D341Med (cell line): ENCODE measurements at regions not wholly inside any gene's neighbourhood (a gene's known extent, or its start where the extent isn't known, plus 50 kb on each side); places are given as distances from the start of the nearest gene placed in this dataset.

Source experiments
- DNase-seq: peaks from one replicate; pipeline ENCODE4 v3.0.0; 2012; ENCODE audit warnings: low spot score

DNA sequence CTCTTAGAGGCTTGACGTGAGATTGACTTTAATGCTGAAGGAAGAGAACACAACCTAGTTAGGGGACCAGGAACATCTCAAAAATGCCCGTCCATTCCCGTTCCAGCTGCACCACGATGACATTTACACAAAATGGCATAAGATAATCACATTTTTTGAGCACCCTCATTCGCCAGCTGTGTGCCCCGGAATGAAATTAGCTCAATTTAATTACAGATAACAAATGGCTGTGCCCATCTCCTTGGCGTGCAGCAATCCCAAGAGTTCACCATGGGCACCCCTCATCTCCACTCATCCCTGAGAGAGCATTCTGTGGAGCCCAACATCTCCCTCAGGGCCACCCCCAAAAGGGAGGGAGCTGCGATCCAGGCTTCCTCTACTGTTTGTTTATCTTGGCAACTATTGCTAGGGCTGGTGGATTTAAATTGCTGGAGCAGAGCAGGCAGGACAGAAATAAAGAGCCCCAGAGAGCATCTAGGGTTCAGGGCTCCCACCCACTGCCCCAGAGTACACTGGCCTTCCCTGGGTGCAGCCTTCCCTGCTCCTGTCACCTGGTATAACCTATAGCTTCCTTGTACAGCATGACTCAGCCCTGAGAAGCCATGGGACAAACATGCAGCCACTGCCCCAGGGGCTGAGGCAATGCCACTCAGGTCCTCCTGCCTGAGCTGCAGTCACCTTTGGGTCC, 263.5 kb downstream of the ZEB1 start:
- no peak for DNase-seq

DNA sequence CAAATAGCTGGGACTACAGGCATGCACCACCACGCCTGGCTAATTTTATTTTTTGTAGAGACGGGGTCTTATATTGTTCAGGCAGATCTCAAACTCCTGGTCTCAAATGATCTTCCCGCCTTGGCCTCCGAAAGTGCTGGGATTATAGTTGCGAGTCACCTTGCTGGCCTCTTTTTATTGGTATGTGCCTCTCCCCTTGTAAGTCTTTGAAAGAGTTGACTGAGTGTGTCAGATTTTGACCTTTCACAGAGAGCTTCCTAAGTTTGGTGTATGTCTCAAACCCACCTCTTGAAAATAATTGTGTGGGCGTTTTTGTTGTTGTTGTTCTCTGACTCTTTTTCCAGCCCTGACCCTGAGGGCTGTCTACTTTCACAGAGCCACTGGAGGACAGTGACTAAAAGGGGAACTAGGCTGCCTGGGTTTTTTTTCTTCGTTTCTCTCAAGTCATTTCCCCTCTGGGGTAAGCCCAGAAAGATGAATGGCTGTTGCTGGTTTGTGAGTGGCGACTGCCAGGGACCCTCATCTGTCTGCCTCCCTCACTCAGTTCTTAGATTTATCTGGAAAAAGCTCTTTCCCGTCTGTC, 262.8 kb downstream of the ZEB1 start:
- DNase-seq: no peak

DNA sequence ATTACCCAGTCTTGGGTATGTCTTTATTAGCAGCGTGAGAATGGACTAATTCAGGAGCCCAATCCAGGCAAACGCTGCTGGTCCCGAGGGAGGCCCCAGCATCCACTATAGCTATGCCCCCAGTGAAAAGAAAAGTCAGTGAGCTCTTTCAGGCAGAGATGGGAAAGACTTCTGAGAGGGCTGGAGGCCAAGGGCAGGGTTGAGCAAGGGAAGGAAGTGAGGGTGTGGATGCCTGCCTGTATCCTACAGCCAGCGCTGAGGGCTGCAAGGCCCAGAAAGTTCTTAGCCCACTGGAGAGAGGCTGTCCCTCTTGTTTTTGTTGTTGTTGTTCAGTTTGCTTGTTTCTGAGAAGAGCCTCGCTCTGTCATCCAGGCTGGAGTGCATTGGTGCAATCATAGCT, 261.6 kb downstream of the ZEB1 start:
- DNase-seq: no peak
